ENCODE measurements at regions not wholly inside any gene's neighbourhood (a gene's known extent, or its start where the extent isn't known, plus 50 kb on each side); places are given as distances from the start of the nearest gene placed in this dataset.

- TF ChIP-seq, protein P1, sequence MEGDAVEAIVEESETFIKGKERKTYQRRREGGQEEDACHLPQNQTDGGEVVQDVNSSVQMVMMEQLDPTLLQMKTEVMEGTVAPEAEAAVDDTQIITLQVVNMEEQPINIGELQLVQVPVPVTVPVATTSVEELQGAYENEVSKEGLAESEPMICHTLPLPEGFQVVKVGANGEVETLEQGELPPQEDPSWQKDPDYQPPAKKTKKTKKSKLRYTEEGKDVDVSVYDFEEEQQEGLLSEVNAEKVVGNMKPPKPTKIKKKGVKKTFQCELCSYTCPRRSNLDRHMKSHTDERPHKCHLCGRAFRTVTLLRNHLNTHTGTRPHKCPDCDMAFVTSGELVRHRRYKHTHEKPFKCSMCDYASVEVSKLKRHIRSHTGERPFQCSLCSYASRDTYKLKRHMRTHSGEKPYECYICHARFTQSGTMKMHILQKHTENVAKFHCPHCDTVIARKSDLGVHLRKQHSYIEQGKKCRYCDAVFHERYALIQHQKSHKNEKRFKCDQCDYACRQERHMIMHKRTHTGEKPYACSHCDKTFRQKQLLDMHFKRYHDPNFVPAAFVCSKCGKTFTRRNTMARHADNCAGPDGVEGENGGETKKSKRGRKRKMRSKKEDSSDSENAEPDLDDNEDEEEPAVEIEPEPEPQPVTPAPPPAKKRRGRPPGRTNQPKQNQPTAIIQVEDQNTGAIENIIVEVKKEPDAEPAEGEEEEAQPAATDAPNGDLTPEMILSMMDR (IDR thresholded peaks at IDR 0.05; ENCODE audit: borderline replicate concordance, control extremely low read depth, extremely low read depth, insufficient read depth, missing control alignments): no peak
- in situ Hi-C loops (cut with MboI; ENCODE audit: low sequenced_read_pairs, unreplicated experiment): no loop called here
- DNase-seq (ENCODE audit: low spot score): no peak
Measured at GRCh38 chr7:41287559-41288335, 415.1 kb downstream of the INHBA start.

DNA sequence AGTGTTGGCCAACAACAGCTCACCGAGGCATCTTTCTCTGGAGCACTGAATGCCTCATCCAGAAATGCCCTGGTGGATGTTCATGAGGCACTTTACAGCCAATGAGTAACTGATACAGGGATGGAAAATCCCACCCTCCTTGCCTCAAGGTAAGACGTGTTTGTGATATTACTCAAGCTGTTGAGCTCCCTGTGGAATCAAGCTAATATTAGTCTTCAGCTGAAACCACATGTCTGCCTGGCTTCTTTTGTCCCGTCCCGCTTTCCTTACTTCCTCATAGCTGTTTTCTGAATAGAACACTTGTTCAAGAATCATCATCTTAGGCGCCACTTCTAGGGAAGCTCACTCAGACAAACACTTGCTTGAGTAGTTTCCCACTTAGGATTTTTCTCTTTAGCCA lies 422.4 kb downstream of the INHBA start:
- TF ChIP-seq, protein P1 (IDR thresholded peaks at IDR 0.05; ENCODE audit: borderline replicate concordance, control extremely low read depth, extremely low read depth, insufficient read depth, missing control alignments): no peak
- no peak for DNase-seq (ENCODE audit: low spot score)
- in situ Hi-C loops (cut with MboI; ENCODE audit: low sequenced_read_pairs, unreplicated experiment): no loop called here

DNA sequence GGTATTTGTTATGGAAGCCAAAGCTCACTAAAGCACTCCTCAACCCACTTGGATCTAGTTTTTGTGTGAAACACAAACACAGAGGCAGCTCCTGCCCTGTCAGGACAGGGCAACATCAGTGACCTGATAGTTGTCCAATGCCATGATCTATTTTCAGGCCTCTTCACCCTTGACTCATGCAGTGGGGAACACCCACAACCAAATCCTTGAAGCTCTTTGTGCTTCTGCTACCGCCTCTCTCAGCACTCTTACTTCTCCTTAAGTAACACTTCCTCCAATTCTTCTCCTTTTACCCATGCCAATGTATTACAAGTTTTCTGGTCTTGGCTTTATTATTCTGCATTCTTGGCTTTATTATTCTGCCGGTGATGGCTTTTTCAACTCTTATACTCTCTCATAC lies 425.3 kb downstream of the INHBA start:
- no peak for DNase-seq (ENCODE audit: low spot score)
- in situ Hi-C loops (cut with MboI; ENCODE audit: low sequenced_read_pairs, unreplicated experiment): no loop called here
- TF ChIP-seq, protein P1 (IDR thresholded peaks at IDR 0.05; ENCODE audit: borderline replicate concordance, control extremely low read depth, extremely low read depth, insufficient read depth, missing control alignments): no peak

DNA sequence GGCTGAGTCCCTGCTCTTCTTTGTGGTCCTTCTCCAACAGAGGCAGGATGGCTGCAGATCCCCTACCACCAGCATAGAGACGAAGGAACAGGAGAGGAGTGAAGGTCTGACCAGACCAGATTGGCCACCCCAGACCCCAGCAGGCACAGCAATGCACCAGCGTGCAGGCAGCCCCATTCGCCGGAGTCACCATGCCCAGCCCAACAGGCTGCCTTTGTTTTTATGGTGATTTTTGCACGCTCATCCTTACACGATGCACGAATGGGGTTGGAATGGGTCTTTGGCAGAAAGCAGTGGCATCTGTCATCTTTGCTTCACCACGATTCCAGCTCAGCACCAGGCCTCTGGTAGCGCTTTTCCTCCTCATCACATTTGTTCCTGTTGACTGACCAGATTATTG lies 427.6 kb downstream of the INHBA start:
- DNase-seq (ENCODE audit: low spot score): no peak
- TF ChIP-seq, protein P1 (IDR thresholded peaks at IDR 0.05; ENCODE audit: borderline replicate concordance, control extremely low read depth, extremely low read depth, insufficient read depth, missing control alignments): no peak
- in situ Hi-C loops (cut with MboI; ENCODE audit: low sequenced_read_pairs, unreplicated experiment): no loop called here

GRCh38 chr7:41274179-41274578 lies 428.7 kb downstream of the INHBA start:
- no peak for DNase-seq (ENCODE audit: low spot score)
- TF ChIP-seq, protein P1 (IDR thresholded peaks at IDR 0.05; ENCODE audit: borderline replicate concordance, control extremely low read depth, extremely low read depth, insufficient read depth, missing control alignments): no peak
- in situ Hi-C loops (cut with MboI; ENCODE audit: low sequenced_read_pairs, unreplicated experiment): no loop called here

- in situ Hi-C loops (cut with MboI; ENCODE audit: low sequenced_read_pairs, unreplicated experiment): no loop called here
- TF ChIP-seq, protein P1 (IDR thresholded peaks at IDR 0.05; ENCODE audit: borderline replicate concordance, control extremely low read depth, extremely low read depth, insufficient read depth, missing control alignments): no peak
- DNase-seq (ENCODE audit: low spot score): no peak
Measured at GRCh38 chr7:41272664-41273063, 430.2 kb downstream of the INHBA start.

All from GM13976 (cell line).